GM18867 (cell line): ENCODE measurements at regions not wholly inside any gene's neighbourhood (a gene's known extent, or its start where the extent isn't known, plus 50 kb on each side); places are given as distances from the start of the nearest gene placed in this dataset.
"Not testable (repeated sequence)": the region's sequence is repeated elsewhere in the genome, so short reads cannot be mapped to it uniquely, and the experiment has no call there.

Experiments used
- ATAC-seq: cut with Tn5 transposase; IDR thresholded peaks from one replicate; pipeline ENCODE4 v1.9.1; 2021; ENCODE audit warnings: mild to moderate bottlenecking, moderate library complexity; ENCODE audit not compliant: unreplicated experiment

DNA sequence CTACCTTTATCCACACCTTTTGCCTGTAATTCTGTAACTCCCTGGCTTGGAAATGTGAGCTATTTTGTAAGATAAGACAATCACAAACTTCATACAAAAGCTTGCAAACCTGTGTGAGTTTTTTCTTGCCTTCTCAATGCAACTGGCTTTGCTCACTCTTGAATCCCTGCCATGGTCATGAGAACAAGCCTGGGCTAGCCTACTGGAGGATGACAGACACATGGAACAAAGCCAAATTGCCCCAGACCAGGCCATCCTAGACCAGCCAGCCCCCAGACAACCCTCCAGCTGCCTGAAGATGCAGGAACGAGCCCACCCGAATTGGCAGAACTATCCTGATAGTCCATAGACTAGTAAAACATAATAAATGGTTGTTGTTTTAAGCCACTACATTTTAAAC is 466.6 kb upstream of the ERCC4 start:
- no peak for ATAC-seq

DNA sequence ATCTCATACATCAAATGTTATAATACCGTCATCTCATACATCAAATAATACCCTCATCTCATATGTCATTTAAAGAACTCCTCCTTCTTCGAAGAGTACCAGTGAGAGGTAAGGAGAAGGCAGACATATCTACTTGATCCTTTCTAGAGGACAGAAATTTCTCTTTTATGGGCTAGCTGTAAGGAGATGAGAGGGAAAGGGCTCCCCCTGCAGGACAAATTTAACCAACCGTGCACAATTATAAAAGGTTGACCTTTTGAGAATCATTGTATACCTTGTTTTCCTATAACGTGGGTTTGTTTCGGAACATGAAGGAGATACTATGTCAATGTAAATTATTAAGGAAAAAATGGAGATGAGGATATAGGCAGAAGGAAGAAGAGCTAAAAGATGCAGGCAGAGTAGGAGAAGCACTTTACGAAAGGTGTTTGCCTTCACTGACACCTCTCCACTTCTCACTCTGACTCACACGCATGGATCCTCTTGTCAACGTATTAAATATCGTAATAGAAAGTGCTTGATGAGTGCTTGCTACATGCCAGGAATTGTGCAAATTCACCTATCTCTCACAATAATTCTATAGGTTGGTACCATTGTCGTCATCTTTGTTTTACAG is 465.9 kb upstream of the ERCC4 start:
- no peak for ATAC-seq

DNA sequence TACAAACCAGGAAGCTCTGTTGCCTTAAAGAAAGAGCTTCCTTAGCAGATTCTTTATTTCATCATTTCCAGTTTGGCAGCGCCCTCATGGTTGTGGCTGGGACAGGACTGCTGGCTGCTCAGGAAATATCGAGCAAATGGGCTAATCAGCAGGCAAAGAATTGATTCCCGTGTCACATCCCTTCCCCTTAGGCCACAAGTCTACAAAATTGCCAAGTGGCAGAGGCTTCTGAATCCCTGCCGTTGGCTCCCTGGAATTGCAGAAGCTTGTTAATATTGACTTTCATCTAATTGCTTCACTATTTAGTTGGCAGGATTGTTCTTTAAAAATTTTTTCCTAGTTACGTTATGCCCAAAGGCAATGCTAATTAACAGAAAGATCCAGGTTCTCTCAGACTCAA is 456.3 kb upstream of the ERCC4 start:
- ATAC-seq, result no peak

DNA sequence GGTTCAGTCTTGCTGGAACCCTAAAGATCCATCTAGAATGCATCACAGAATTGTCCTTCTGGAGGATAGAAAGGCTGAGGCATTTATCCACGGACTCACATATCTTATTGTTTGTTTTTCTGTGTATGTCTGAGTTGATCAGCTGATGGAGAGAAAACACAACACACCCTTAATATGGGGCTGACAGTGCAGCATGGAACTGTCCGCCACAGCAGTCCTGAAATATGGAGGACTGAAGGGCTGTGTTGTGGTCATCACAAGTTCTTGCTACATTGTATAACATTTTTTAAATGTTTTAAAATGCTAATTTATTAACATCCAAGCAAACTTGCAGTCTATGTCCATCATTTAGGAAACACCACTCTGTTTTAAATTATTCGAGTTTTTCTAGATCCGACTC is 448.9 kb upstream of the ERCC4 start:
- ATAC-seq, result no peak

DNA sequence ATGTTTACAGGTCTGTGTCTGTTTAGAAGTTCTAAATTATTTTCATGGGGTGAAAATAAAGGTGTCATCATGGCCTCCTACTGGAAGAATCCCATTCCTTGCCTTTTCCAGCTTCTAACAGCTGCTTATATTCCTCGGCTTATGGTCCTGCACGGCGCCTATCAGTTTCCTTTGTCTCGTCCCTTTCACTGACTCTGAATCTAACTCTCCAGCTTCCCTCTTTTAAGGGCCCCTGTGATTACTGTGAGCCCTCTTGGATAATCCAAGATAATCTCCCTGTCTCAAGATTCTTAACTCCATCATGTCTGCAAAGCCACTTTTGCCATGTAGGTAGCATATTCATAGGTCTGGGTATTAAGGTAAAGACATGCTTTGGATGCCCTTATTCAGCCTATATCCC is 441.0 kb upstream of the ERCC4 start:
- no peak for ATAC-seq

DNA sequence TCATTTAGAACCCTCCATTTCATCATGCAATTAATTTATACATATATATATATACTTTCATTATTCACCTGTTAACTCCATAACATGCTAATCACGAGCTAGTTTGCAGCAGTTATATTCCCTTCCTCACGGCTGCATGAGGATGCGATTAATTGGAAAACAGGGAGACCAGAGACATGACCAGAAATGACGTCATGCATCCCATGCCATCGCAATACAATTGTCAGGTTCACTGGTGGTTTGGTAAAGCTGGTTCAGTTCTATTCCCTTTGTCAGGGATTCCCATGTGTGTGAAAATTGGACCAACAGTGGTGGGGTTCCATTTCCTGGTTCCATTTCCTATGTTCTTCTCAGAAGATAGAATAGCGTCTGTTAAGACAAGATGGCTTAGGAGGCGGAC is 440.4 kb upstream of the ERCC4 start:
- ATAC-seq, result no peak

DNA sequence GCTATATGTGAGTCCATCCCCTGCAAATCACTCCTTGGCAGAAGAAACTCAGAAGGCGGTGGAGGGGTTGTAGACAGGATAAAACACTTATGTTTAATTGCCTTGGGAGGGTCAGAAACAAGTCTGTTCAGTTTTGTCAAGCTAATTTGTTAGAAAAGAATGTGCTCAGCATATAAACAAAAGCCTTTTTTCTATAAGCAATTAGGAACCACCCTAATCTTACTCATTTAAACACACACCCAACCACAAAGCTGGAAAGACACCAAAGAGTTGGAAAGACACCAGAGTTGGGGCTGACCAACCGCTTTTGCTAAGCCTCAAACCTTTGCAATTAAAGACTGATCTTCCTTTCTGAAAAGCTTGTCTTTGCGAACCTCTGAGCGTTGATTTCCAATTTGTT is 439.2 kb upstream of the ERCC4 start:
- no peak for ATAC-seq

DNA sequence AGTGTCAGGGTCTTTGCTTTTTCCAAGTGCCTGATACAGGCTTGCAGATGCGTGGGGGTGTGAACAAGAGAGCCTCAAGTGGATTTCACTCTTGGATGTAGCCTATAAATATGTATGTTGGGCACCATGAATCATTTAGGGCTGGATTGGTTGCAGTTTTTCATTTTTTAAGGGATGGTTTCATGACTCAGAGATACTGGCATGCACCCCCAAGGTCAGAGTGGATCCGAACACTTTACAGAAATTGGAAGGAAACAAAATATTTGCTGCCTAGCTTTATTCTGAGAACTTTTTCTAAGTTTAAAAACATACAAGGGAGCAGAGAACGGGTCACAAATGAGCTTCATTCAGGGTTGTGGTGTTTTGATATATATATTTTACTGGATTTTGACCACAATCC is 436.8 kb upstream of the ERCC4 start:
- no peak for ATAC-seq

DNA sequence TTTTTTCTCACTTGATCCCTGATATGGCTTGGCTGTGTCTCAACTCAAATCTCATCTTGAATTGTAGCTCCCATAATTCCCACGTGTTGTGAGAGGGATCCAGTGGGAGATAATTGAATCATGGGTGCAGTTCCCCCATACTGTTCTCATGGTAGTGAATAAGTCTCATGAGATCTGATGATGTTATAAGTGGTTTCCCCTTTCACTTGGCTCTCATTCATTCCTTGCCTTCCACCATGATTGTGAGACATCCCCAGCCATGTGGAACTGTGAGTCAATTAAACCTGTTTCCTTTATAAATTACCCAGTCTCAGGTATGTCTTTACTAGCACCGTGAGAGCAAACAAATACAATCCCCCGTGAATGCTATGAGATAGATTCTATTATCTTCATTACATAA is 430.5 kb upstream of the ERCC4 start:
- ATAC-seq, result not testable (repeated sequence)

DNA sequence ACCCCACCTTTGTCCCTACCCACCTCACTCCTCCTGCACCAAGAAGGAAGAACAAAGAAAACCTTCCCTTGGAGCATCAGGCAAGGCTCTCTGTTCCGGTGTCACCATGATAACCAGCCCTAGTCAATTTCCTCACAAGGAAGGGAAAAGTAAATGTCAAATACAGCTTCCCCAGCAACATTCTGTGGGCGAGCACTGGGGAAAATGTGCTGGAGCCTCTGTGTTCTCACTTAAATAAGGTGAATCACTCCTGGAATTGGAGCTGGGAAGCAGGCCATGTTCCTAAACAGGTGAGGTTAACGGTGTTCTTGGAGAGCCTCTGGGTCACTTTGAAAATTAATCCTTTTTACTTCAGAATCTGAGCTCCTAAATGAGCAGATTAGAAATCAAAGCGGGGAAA is 427.9 kb upstream of the ERCC4 start:
- no peak for ATAC-seq

DNA sequence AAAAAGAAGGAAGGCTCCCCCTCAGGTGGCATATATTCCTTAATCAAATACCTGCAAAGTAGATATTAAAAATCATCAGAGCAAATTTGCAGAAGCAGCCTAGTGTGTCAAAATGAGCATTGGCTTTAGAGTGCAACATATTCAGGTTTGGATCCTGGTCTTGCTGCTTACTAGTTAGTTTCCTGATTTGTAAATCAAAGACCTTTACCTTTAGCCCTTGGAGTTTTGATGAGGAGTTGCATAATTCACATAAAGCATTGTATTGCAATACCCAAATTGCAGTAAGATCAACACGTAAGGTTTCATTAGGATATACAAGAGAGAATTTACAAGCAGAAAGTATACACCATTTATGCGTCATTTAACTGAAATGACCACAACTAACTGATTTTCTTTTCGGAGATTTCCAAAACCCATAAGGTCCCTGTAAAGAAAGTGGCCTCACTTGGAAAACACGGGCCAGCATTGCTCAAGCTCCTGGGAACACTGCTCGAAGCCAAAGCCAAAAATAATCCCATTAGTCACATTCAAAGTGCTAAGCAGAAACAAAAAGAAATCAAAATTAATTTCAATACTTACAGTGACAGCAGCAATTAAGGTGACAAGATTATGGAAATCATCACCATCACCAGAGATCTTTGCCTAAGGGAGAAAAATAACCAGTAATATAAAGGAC is 415.9 kb upstream of the ERCC4 start:
- no peak for ATAC-seq

DNA sequence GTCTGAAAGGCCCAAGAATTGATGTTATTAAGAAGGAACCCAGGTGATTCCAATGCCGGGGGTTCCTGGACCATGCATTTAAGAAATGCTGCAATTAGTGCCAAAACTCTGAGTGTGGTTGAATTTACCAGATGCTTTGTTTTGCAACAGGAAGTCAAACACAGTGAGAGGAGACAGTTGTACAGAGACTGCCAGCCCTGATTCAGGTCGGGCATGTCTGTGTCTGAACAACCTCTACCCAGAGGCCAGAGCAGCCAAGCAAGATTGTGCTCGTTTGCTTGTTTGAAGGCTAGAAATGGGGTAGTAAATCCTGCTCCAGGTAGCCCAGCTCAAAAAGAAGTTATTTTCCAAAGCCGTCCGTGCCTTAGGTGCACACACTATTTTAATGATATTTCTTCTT is 412.4 kb upstream of the ERCC4 start:
- ATAC-seq, result no peak

DNA sequence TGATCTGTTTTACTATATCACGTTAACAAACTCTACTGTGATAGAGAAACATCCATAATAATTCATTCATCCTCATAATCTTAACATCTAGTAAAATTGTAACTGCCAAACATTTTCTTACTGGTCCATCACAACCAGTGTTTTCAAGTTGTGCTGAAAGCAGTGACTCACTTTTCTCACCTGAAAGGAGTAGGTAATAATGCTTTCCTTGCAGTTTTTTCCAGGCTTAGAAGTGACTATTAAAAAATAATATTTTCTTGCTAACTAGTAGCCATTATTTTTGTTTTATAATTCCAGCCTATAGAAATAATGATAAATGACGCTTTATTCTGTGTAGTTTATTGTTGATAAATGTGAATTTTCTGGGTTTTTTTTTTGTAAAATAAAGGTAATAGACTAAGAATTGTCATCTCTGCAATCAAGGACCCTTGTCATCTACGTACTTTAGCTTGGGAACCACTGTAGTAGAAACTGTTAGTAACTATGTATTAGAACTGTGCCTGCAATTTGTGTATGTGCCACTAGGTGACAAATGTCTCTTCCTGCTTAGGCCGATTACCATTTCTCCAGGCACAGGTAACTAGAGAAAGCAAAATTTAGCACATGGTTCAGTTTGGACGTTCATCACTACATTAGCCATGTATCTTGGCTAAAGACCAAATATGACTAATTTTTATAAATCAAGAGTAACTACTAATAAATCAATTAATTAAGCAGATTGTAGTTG is 409.4 kb upstream of the ERCC4 start:
- no peak for ATAC-seq

DNA sequence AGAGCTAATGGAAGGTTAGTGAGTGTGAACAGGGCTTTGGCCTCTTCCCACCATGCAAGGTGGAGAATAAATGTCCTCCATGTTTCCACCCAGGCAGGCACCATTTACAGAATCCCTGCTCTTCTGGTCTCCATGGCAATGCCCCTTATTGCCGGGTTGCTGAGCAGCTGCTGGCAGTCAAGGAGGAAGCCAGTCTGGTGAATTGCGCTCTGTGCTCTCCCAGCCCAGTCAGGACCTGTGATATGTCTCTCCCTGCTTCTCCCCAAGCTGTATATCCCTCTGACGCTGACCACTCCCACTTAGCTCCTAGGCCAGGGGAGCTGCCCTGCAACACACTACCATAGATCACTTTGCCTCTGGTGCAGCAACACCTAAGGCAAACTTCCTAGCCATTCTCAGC is 402.1 kb upstream of the ERCC4 start:
- ATAC-seq, result no peak

DNA sequence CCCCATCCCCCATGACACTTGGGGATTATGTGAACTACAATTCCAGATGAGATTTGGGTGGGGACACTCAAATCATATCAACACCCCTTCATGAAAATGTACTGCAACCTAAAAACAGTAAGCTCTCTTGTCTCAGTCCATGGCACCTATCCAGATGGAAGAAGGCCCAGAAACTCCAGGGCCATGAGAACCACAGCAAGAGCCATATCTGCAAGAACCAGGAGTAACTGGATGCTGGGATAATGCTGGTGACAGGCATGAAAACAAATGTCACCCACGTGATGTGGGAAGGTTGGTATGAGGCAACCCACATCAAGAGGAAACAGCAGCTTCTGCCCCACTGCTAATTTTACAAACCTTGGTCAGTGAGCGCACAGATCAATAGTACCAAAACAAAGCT is 400.1 kb upstream of the ERCC4 start:
- ATAC-seq, result no peak

DNA sequence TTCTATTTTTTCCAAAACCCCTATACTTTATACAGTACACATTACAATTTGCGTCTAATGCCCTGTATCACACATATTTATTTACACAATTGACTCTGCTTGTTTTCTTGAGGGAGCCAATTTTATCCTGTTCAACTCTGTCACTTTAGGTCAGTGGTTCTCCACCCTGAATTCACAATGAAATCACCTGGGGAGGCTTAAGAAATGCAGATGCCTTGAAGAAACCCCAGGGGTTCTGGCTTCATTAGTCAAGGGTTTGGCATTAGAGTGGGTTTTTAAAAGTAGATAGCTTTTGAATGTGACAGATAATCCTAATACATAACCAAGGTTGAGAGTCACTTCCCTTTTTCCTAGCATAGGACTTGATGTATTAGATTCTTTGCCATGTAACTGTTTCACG is 398.6 kb upstream of the ERCC4 start:
- no peak for ATAC-seq

DNA sequence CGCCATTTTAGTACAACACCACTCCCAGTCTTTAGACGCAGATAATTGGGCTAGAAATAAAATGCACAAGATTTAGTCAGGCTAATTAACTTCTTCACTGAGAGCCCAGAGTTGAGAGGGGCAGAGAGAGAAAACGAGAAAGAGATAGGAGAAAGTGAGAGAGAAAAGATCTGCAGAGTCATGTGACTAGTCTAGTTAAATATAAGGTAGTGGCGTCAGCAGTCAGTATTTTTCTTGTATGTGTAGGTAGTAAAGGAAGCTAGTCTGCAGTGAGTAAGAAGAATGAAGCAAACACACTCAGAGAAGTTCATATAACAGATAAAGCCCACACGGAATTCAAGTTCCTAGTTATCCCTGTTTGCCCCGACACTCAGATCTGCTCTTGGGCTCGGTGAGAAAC is 392.6 kb upstream of the ERCC4 start:
- ATAC-seq, result no peak

DNA sequence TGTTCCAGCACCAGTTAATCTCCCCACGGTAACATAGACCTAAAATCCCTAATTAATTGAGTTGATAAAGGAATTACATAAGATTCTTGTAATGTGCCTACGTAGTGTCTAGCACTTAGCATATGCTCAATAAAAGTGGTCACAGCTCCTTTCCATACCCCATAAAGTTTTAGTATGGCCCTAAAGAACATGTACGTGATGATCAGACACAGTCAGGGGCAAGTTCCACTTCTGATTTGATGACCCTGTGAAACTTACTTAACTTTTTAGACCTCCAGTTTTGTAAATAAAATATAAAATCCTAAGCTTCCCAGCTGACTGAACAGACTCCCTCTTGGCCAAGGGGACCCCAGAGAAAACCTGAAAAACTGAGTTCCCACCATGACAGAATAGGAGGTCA is 391.3 kb upstream of the ERCC4 start:
- no peak for ATAC-seq

DNA sequence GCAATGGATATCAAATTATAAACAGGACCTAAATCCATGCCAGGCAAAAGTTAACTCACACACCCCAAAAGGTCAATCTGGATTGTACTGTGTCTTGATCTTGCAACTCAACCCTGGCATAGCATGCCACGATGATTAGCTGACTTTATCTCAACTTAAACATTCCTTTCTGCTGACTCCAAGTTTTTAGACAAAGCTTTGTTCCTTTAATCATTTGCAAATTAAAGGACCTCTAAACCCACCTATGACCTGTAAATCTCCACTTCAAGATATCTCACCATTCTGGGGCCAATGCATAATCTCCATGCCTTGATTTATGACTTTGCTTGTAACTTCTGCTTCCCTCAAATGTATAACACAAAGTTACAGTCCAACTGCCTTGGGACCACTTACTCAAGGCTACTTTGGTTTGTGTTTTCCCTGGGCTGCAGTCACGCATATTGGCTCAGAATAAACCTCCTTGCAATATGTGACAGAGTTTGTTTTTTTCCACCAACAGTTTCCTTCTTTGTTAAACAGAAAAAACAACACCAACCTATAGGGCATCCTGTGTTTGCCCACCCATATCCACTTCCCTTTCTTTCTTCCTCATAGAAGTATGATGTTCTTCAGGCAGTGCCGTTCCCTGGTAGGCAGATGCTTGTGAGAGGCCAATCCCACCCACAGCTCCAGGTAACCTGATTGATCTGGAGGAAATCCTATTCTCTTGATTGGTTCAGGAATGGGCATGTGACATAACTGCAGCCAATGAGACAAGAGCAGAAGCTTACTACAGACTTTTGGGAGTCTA is 390.6 kb upstream of the ERCC4 start:
- ATAC-seq, result no peak

DNA sequence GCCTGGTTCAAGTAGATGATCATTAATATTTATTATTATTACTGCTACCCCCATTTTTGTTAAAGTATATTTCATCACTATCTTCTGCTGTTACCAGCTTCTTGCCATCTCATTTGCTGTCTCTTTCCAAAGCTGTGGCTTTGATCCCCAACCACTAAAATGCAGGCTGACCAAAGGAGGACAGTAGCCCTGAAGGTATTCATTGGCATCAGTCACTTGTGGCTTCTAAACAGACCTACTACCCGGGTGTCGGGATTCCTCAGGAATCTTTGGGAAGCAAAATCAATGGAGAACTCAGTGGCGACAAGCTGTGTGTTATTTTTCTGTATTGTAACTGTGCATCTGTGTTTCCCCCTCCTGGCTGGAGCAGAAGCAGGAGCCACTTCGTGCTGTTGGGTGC is 379.2 kb upstream of the ERCC4 start:
- no peak for ATAC-seq

DNA sequence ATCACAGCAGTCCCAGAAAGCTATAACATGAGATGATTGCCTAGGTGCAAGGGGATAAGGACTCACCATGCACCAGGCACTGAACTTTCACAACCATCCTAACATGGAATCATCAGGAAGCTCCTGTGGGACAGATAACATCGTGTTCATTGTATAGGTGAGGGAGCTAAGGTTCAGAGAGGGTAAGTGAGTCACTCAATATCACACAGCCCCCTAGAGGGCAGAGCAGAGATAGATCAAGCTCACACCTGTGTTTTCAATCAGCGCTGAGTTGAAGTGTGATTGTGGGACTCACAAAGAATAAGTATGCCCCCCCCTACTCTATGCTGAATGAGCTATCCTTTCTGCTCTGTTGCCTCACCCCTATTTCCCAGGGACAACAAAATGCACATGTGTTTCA is 377.7 kb upstream of the ERCC4 start:
- no peak for ATAC-seq

DNA sequence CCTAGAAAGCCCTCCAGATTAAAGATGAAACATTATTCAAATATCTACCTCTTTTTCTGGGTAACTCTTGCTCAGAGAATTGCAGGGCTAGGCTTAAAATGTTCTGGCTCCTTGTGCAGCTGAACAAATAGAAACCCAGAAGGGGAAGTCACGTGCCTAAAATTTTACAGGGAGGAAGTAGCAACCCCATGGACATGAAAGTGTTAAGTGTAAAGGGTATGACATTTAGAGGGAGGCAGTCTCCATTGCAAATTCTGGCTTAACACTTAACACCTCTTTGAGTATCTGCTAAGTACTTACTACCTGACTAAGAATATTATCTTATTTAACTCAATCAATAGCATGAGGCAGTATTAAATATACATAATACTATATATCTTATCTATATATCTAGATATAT is 376.1 kb upstream of the ERCC4 start:
- ATAC-seq, result no peak
